Mesodermal cell (in vitro differentiated cells): ENCODE measurements at regions not wholly inside any gene's neighbourhood (a gene's known extent, or its start where the extent isn't known, plus 50 kb on each side); places are given as distances from the start of the nearest gene placed in this dataset.

Source experiments
- H3K27ac ChIP-seq: 2 replicates; pipeline ENCODE4 v1.7.0; 2013; ENCODE audit warnings: mild to moderate bottlenecking, low read depth, low read length, moderate library complexity; ENCODE audit not compliant: severe bottlenecking
- H3K36me3 ChIP-seq: 2 replicates; pipeline ENCODE4 v1.7.1; 2013; ENCODE audit warnings: mild to moderate bottlenecking, low read length, moderate library complexity; ENCODE audit not compliant: control insufficient read depth, insufficient read depth
- H3K4me1 ChIP-seq: one replicate; pipeline ENCODE4 v1.7.1; 2013; ENCODE audit warnings: mild to moderate bottlenecking, low read length; ENCODE audit not compliant: insufficient read depth, control insufficient read depth, poor library complexity, severe bottlenecking
- H3K4me3 ChIP-seq: 2 replicates; pipeline ENCODE4 v1.7.0; 2013; ENCODE audit warnings: low read length, control low read depth, mild to moderate bottlenecking; ENCODE audit not compliant: insufficient read depth, poor library complexity, severe bottlenecking; ENCODE audit errors: extremely low read depth
- H3K9me3 ChIP-seq: 2 replicates; pipeline ENCODE4 v1.7.1; 2013; ENCODE audit warnings: mild to moderate bottlenecking, low read length, moderate library complexity; ENCODE audit not compliant: control insufficient read depth
- whole genome bisulfite sequencing, 2 experiments: methylation state at CpG; one replicate each; pipeline ENCODE4 v1.1.5; 2013; ENCODE audit warnings: missing lambda C conversion rate in 2 of 2; ENCODE audit not compliant: insufficient coverage in 2 of 2; 5-methylcytosine and 5-hydroxymethylcytosine counted together

DNA sequence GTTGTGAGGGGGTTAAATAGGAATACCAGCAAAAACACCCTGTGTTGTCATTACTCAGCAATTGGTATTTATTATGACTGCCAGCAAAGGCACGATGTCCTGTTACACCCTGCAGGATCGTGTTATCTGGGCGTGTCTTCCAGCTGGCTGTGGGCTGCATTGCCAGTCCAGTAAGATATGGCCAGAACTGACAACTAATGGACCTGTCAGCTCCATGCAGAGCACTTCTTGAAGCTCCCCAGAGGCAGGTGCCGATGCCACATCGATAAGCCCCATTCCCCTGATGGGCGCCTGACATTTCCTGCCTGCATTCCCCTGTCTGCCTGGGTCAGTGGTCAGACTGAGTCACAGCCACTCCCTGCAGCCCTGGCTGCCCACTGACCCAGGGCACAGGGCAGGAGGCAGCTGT, 79.7 kb upstream of the RASGRF1 start:
- WGBS, 2 experiments: 60 to 86% methylated on average over 5 to 6 of the region's 6 CpGs
- H3K27ac ChIP-seq: peak overlapping the region; percentile 7
- no peaks in the 10 kb centered on the region for H3K36me3 ChIP-seq
- peaks cover 23% of the 10 kb centered on the region for H3K4me1 ChIP-seq
- no peak overlapping the region for H3K4me3 ChIP-seq
- no peaks in the 10 kb centered on the region for H3K9me3 ChIP-seq

DNA sequence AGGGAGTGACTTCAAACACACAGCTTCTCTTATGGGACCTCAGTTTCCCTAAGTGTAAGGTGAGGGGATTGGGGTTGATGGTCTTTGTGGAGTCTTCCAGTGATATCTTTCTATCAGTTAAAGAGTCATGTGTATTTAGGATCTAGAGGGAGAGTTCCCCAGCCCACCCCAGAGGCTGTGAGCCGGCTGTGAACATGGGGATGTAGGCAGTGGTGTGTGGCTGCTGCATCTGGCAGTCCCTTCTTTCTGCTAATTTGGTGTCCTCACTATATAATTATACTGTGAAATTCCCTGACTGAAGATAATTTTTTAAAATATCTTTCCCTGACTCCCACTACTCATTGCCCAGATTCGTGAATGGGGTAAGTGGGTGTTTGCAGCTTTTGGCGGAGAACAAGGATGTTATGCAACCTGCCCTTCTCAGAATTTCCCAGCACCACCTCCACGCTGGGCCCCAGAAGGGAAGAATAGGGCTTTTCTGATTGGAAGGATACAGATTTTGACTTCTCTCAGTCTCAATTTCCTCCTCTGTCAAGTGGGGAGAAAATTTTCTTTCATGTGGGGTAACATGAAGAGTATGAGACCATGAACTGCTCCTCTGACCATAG, 79.0 kb upstream of the RASGRF1 start:
- H3K4me1 ChIP-seq: peaks cover 23% of the 10 kb centered on the region
- H3K4me3 ChIP-seq: no peak overlapping the region
- no peaks in the 10 kb centered on the region for H3K9me3 ChIP-seq
- H3K36me3 ChIP-seq: no peaks in the 10 kb centered on the region
- no CpG with 5 or more reads among the region's 4 CpGs for WGBS, 2 experiments
- peak overlapping the region; percentile 7 for H3K27ac ChIP-seq

DNA sequence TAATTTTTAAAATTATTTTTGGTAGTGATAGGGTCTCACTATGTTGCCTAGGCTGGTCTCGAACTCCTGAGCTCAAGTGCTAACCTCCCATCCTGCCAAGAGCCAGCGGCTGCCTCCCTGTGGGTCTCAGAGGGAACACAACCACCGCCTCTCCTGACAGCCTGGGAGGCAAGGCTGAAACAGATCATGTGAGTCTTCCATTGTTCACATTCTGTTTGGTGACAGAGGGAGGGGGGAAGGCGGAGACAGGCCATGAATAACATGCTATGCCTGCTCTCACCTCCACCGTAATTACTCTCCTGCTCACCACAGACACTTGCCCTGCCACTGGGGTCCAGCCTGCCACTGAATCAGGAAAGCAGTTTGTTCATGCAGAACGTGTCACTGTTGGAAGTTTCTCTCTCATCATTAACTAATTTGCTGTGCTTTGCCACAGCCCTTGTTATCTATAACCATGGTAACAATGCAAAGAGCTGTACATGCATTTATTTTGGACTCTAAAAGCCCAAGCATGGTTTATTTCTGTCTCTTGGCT, 78.4 kb upstream of the RASGRF1 start:
- Histone ChIP-seq H3K4me1 (peaks cover 23% of the 10 kb centered on the region), H3K36me3 (no peaks in the 10 kb centered on the region), H3K4me3 (no peak overlapping the region), H3K27ac (no peak overlapping the region), H3K9me3 (no peaks in the 10 kb centered on the region)
- 19 to 52% methylated on average over 4 to 5 of the region's 6 CpGs for WGBS, 2 experiments

DNA sequence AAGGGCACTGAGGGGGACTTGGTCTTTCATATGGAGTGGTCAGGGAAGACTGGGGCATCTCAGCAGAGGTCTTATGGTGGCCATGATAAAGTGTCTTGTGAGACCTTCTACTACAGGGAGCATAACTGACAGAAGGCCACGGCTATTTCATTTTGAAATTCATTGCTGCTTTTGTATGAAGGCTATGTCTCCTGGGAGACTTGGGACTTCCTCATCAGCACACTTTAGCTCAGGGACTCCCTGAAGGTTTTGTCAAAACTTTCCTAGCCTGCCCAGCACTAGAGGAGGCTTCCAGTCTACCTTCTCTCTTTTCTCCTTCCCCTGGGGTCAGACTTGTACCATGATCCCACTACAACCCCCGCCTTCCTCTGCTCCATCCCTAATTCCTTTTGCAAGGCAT, 77.2 kb upstream of the RASGRF1 start:
- 94% methylated on average over 2 of the region's 2 CpGs; no CpG with 5 or more reads in 1 of the 2 experiments for WGBS, 2 experiments
- H3K4me3 ChIP-seq: no peak overlapping the region
- H3K27ac ChIP-seq: no peak overlapping the region
- peaks cover 23% of the 10 kb centered on the region for H3K4me1 ChIP-seq
- H3K9me3 ChIP-seq: no peaks in the 10 kb centered on the region
- no peaks in the 10 kb centered on the region for H3K36me3 ChIP-seq

- H3K4me3 ChIP-seq: no peak overlapping the region
- no peaks in the 10 kb centered on the region for H3K9me3 ChIP-seq
- WGBS, 2 experiments: 89 to 94% methylated on average over 3 of the region's 5 CpGs
- no peaks in the 10 kb centered on the region for H3K36me3 ChIP-seq
- peaks cover 18% of the 10 kb centered on the region for H3K4me1 ChIP-seq
- H3K27ac ChIP-seq: no peak overlapping the region
These were observed 75.9 kb upstream of the RASGRF1 start for GRCh38 chr15:79166311-79166955.

GRCh38 chr15:79164465-79164864, 73.9 kb upstream of the RASGRF1 start:
- Histone ChIP-seq H3K4me3 (no peak overlapping the region), H3K9me3 (no peaks in the 10 kb centered on the region), H3K36me3 (no peaks in the 10 kb centered on the region), H3K27ac (no peak overlapping the region), H3K4me1 (peaks cover 3% of the 10 kb centered on the region)
- WGBS, 2 experiments: 85% methylated on average over 2 to 4 of the region's 4 CpGs

- Histone ChIP-seq H3K4me1 (peaks cover 3% of the 10 kb centered on the region), H3K27ac (no peak overlapping the region), H3K36me3 (no peaks in the 10 kb centered on the region), H3K4me3 (no peak overlapping the region), H3K9me3 (no peaks in the 10 kb centered on the region)
- 83 to 87% methylated on average over 2 to 4 of the region's 4 CpGs for WGBS, 2 experiments
These were observed 73.5 kb upstream of the RASGRF1 start for GRCh38 chr15:79164043-79164442.

DNA sequence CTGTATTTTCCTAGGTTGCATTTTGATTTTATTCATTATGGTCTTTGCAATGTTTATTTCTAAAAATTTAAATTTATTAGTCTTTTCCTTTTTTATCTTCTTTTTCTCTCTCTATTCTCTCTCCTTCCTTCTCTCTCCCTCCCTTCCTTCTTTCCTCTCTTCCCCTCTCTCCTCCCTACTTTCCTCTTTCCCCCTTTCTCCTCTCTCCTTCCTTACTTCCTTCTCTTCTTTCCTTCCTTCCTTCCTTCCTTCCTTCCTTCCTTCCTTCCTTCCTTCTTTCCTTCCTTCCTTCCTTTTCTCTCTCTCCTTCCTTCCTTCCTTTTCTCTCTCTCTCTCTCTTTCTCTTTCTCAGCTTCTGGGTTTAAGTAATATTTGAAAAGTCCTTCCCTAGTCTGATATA, 72.8 kb upstream of the RASGRF1 start:
- Histone ChIP-seq H3K4me3 (no peak overlapping the region), H3K4me1 (peaks cover 3% of the 10 kb centered on the region), H3K9me3 (no peaks in the 10 kb centered on the region), H3K36me3 (no peaks in the 10 kb centered on the region), H3K27ac (no peak overlapping the region)

GRCh38 chr15:79161837-79162508, 71.4 kb upstream of the RASGRF1 start:
- Histone ChIP-seq H3K36me3 (no peaks in the 10 kb centered on the region), H3K27ac (no peak overlapping the region), H3K9me3 (no peaks in the 10 kb centered on the region), H3K4me3 (no peak overlapping the region), H3K4me1 (peaks cover 3% of the 10 kb centered on the region)
- 60% methylated on average over 1 of the region's 1 CpG for WGBS, 2 experiments

DNA sequence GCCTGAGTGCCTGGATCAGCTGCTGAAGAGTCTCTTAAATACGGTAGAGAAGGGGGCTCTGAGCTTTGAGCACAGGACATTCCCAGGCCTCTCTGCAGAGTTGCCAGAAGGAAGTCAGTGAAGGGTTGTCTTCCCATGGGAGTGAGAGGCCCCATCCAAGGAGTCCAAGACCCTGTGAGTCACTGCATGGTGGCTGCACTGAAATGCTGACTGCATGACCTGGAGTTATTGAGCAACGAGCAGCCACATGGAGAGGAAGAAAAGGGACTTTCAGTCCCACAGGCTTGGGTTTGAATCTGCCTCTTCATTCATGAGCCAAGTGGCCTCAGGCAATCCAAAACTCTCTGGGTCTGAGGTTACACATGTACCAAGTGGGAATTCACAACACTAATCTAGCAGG, 69.6 kb upstream of the RASGRF1 start:
- Histone ChIP-seq H3K9me3 (no peaks in the 10 kb centered on the region), H3K27ac (no peak overlapping the region), H3K4me1 (peaks cover 3% of the 10 kb centered on the region), H3K36me3 (no peaks in the 10 kb centered on the region), H3K4me3 (no peak overlapping the region)
- 93 to 95% methylated on average over 2 of the region's 2 CpGs for WGBS, 2 experiments
